AG04449 (cell line): ENCODE measurements at regions not wholly inside any gene's neighbourhood (a gene's known extent, or its start where the extent isn't known, plus 50 kb on each side); places are given as distances from the start of the nearest gene placed in this dataset.

Experiments used
- CTCF ChIA-PET: fragments of 350-600 bp; formaldehyde crosslinking; extraction: SDS; loops from one replicate; lab custom pipeline; 2021; ENCODE audit warnings: antibody characterized with exemption; lab: Yijun Ruan, JAX
- POLR2A ChIA-PET: fragments of 400-600, 350-600 bp; formaldehyde crosslinking; extraction: SDS; loops from one replicate; lab custom pipeline; 2020; ENCODE audit warnings: antibody characterized with exemption, inconsistent platforms; lab: Yijun Ruan, JAX
- DNase-seq: peaks from one replicate; pipeline ENCODE4 v3.0.0-alpha.2; 2010; ENCODE audit warnings: low read depth, low spot score
- H3K4me3 ChIP-seq: 2 replicates; pipeline ENCODE4 v1.5.1; 2011; ENCODE audit warnings: low read depth, mild to moderate bottlenecking, control low read depth, low read length
- TF ChIP-seq, protein P1 (sequence below): IDR thresholded peaks from one replicate; pipeline ENCODE4 v1.5.1; 2011; ENCODE audit warnings: mild to moderate bottlenecking, moderate library complexity, low read length, control low read depth, inconsistent platforms; ENCODE audit not compliant: insufficient read depth; ENCODE audit errors: missing control alignments

- ChIA-PET CTCF (no interaction called here), POLR2A (no interaction called here)
- TF ChIP-seq, protein P1, sequence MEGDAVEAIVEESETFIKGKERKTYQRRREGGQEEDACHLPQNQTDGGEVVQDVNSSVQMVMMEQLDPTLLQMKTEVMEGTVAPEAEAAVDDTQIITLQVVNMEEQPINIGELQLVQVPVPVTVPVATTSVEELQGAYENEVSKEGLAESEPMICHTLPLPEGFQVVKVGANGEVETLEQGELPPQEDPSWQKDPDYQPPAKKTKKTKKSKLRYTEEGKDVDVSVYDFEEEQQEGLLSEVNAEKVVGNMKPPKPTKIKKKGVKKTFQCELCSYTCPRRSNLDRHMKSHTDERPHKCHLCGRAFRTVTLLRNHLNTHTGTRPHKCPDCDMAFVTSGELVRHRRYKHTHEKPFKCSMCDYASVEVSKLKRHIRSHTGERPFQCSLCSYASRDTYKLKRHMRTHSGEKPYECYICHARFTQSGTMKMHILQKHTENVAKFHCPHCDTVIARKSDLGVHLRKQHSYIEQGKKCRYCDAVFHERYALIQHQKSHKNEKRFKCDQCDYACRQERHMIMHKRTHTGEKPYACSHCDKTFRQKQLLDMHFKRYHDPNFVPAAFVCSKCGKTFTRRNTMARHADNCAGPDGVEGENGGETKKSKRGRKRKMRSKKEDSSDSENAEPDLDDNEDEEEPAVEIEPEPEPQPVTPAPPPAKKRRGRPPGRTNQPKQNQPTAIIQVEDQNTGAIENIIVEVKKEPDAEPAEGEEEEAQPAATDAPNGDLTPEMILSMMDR: no peak
Observed at GRCh38 chr18:42658171-42658570, 457.3 kb downstream of the RIT2 start.

GRCh38 chr18:42659187-42659586 lies 456.3 kb downstream of the RIT2 start:
- ChIA-PET POLR2A (no interaction called here), CTCF (no interaction called here)
- TF ChIP-seq, protein P1: no peak
- no peak for DNase-seq
- H3K4me3 ChIP-seq: no peak overlapping the region

More at GRCh38 chr18:42658171-42658570, 457.3 kb downstream of the RIT2 start:
- DNase-seq: no peak
- H3K4me3 ChIP-seq: no peak overlapping the region

GRCh38 chr18:42670860-42671259 lies 444.6 kb downstream of the RIT2 start:
- ChIA-PET CTCF (no interaction called here), POLR2A (no interaction called here)
- no peak overlapping the region for H3K4me3 ChIP-seq
- no peak for DNase-seq
- TF ChIP-seq, protein P1: no peak

DNA sequence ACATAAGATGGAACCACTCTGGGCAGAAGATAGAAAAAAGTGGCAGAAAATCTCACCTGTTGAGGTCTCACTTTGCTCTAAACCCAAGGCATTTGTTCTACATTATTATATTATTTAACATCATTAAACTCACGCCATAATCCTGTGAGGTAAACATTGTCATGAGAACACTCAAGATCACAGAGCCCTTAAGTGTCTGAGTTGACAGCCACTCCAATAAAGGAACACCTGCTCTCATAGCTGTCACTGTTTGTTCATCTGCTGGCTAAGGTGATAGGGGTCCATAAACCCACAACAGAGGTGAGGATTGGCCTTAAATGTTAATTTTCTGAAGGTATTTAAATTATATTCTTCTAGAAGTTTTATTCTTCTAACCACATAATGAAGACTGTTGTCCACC lies 439.7 kb downstream of the RIT2 start:
- ChIA-PET POLR2A (no interaction called here), CTCF (no interaction called here)
- no peak for DNase-seq
- no peak overlapping the region for H3K4me3 ChIP-seq
- TF ChIP-seq, protein P1: no peak

DNA sequence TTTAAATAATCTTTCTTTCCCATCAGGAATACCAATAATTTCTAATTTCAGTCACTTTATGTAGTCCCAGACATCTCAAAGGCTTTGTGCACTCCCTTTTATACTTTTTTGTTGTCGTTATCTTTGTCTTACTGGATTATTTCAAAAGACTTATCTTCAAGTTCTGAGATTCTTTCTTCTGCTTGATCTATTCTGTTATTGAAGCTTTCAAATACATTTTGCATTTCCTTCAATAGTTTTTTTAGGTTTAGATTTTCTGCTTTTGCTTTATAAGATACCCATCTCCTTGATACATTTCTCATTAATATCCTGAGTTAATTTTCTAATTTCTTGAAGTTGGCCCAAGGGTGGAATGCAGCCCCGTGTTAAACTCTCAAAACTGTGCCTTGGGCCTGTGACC lies 432.4 kb downstream of the RIT2 start:
- CTCF ChIA-PET: no interaction called here
- no peak overlapping the region for H3K4me3 ChIP-seq
- no peak for DNase-seq
- POLR2A ChIA-PET: no interaction called here
- TF ChIP-seq, protein P1: no peak

DNA sequence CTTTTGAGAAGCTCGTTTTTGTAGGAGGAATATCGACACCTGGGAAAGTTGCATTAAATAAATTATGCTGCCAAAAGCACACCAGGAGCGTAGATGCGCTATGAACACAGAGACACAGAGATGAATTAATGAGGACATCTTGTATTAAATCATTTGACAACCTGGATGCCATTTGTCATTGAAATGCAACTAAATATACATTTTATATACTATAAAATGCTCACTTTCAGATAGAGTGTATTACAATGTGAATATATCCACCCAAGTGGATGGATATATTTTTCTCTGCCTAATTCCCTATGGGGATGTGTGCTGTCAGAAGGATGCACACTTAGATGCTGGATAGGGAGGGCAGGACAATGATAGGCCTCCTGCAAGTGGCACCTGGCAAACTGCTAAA lies 426.2 kb downstream of the RIT2 start:
- no peak overlapping the region for H3K4me3 ChIP-seq
- ChIA-PET CTCF (no interaction called here), POLR2A (no interaction called here)
- TF ChIP-seq, protein P1: no peak
- DNase-seq: no peak
